ENCODE measurements at regions not wholly inside any gene's neighbourhood (a gene's known extent, or its start where the extent isn't known, plus 50 kb on each side); places are given as distances from the start of the nearest gene placed in this dataset.

DNA sequence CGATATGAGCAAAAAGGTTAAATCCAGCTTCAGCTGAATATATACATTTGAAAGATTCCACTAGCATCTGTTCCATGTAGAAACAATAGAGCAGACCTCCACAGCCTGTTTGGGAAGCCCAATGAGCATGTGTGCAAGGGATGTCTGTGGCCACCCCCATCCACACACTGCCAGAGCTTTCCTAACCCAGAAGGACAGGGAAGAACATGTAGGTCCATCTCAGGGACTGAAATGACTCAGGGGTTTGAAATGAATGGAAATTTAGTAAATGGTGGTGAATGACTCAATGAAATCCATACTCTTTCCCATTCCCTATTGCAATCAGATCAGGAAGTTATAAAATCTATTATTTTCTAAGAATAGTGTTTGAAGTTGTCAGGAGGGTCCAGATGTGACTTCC, 397.2 kb downstream of the DUSP10 start:
- no peak for TF ChIP-seq POLR2A (IDR thresholded peaks at IDR 0.05)
- TF ChIP-seq, protein P1, sequence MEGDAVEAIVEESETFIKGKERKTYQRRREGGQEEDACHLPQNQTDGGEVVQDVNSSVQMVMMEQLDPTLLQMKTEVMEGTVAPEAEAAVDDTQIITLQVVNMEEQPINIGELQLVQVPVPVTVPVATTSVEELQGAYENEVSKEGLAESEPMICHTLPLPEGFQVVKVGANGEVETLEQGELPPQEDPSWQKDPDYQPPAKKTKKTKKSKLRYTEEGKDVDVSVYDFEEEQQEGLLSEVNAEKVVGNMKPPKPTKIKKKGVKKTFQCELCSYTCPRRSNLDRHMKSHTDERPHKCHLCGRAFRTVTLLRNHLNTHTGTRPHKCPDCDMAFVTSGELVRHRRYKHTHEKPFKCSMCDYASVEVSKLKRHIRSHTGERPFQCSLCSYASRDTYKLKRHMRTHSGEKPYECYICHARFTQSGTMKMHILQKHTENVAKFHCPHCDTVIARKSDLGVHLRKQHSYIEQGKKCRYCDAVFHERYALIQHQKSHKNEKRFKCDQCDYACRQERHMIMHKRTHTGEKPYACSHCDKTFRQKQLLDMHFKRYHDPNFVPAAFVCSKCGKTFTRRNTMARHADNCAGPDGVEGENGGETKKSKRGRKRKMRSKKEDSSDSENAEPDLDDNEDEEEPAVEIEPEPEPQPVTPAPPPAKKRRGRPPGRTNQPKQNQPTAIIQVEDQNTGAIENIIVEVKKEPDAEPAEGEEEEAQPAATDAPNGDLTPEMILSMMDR (IDR thresholded peaks at IDR 0.05) = no peak

Measured in thyroid gland (tissue), 4 donors.